Neural cell (in vitro differentiated cells): ENCODE measurements at regions not wholly inside any gene's neighbourhood (a gene's known extent, or its start where the extent isn't known, plus 50 kb on each side); places are given as distances from the start of the nearest gene placed in this dataset.

Source experiments
- H2AFZ ChIP-seq: fragments of 200-600, 300-800 bp; sonication (generic), shearing (Covaris generic); 2 replicates; pipeline ENCODE4 v1.6.0; 2014; ENCODE audit warnings: low read depth, mild to moderate bottlenecking, antibody characterized with exemption, low read length, moderate library complexity
- H3F3A ChIP-seq: fragments of 200-600 bp; shearing (Covaris generic); 2 replicates; pipeline ENCODE4 v1.6.1; 2016; ENCODE audit warnings: mild to moderate bottlenecking, moderate library complexity, mixed read lengths, antibody characterized with exemption, low read length; ENCODE audit not compliant: insufficient read depth, poor library complexity, severe bottlenecking
- H3K27ac ChIP-seq: fragments of 200-600, 300-800 bp; sonication (generic), shearing (Covaris generic); 2 replicates; pipeline ENCODE4 v1.5.1; 2014; ENCODE audit warnings: mild to moderate bottlenecking, low read length, moderate library complexity
- H3K27me3 ChIP-seq: fragments of 300-800, 200-600 bp; sonication (generic), shearing (Covaris generic); 2 replicates; pipeline ENCODE4 v1.6.0; 2014; ENCODE audit warnings: mild to moderate bottlenecking, low read depth, low read length, moderate library complexity; ENCODE audit not compliant: insufficient read depth
- H3K36me3 ChIP-seq: fragments of 300-800, 200-600 bp; sonication (generic), shearing (Covaris generic); 2 replicates; pipeline ENCODE4 v1.5.1; 2014; ENCODE audit warnings: mild to moderate bottlenecking, antibody characterized with exemption, low read length, moderate library complexity; ENCODE audit not compliant: insufficient read depth
- H3K4me2 ChIP-seq: fragments of 300-800, 200-600 bp; sonication (generic), shearing (Covaris generic); 2 replicates; pipeline ENCODE4 v1.6.0; 2014; ENCODE audit warnings: mild to moderate bottlenecking, low read length
- H3K4me3 ChIP-seq: fragments of 300-800, 200-600 bp; sonication (generic), shearing (Covaris generic); 2 replicates; pipeline ENCODE4 v1.5.1; 2014; ENCODE audit warnings: mild to moderate bottlenecking, low read length, moderate library complexity
- H3K79me2 ChIP-seq: fragments of 200-600 bp; shearing (Covaris generic); replicated peaks from 2 replicates; pipeline ENCODE4 v1.6.0; 2014; ENCODE audit warnings: mild to moderate bottlenecking, low read length, moderate library complexity; ENCODE audit not compliant: insufficient read depth
- H3K9ac ChIP-seq: fragments of 300-800, 200-600 bp; sonication (generic), shearing (Covaris generic); 2 replicates; pipeline ENCODE4 v1.6.1; 2016; ENCODE audit warnings: mild to moderate bottlenecking, low read length, mixed read lengths
- H3K9me2 ChIP-seq: fragments of 200-600 bp; shearing (Covaris generic); 2 replicates; pipeline ENCODE4 v1.6.1; 2016; ENCODE audit warnings: mild to moderate bottlenecking, low read length, mixed read lengths; ENCODE audit not compliant: insufficient read depth
- H3K9me3 ChIP-seq: fragments of 200-600, 300-800 bp; sonication (generic), shearing (Covaris generic); 2 replicates; pipeline ENCODE4 v1.6.1; 2016; ENCODE audit warnings: mild to moderate bottlenecking, mixed run types, low read length, moderate library complexity, mixed read lengths
- H4K20me1 ChIP-seq: fragments of 200-600 bp; shearing (Covaris generic); 2 replicates; pipeline ENCODE4 v1.6.1; 2016; ENCODE audit warnings: mild to moderate bottlenecking, mixed run types; ENCODE audit not compliant: insufficient read depth
- CTCF ChIP-seq: fragments of 450-650 bp; IDR thresholded peaks from 2 replicates; pipeline ENCODE4 v1.5.1; 2014; ENCODE audit warnings: antibody characterized with exemption, mild to moderate bottlenecking, moderate library complexity; ENCODE audit not compliant: poor library complexity, severe bottlenecking
- EP300 ChIP-seq: fragments of 450-650 bp; conservative IDR thresholded peaks from 2 replicates; pipeline ENCODE4 v1.6.1; 2014; ENCODE audit warnings: antibody characterized with exemption, mild to moderate bottlenecking, moderate library complexity; ENCODE audit not compliant: poor library complexity, severe bottlenecking
- EZH2 ChIP-seq: fragments of 200-600, 300-800 bp; shearing (Covaris generic), sonication (generic); IDR thresholded peaks from 2 replicates; pipeline ENCODE4 v1.6.1; 2014; ENCODE audit warnings: antibody characterized with exemption, low read length, borderline replicate concordance, mild to moderate bottlenecking; ENCODE audit not compliant: insufficient read depth, poor library complexity, severe bottlenecking
- MXI1 ChIP-seq: fragments of 450-650 bp; conservative IDR thresholded peaks from 2 replicates; pipeline ENCODE4 v1.6.1; 2014; ENCODE audit warnings: antibody characterized with exemption, mild to moderate bottlenecking; ENCODE audit not compliant: poor library complexity, severe bottlenecking
- POLR2AphosphoS5 ChIP-seq: IDR thresholded peaks from 2 replicates; pipeline ENCODE4 v1.6.1; 2012
- RAD21 ChIP-seq: fragments of 450-650 bp; conservative IDR thresholded peaks from 2 replicates; pipeline ENCODE4 v1.6.1; 2014; ENCODE audit warnings: antibody characterized with exemption, mild to moderate bottlenecking, moderate library complexity
- REST ChIP-seq: IDR thresholded peaks from 2 replicates; pipeline ENCODE4 v1.6.1; 2012; ENCODE audit warnings: borderline replicate concordance
- SMC3 ChIP-seq: fragments of 450-650 bp; conservative IDR thresholded peaks from 2 replicates; pipeline ENCODE4 v1.6.1; 2014; ENCODE audit warnings: antibody characterized with exemption, mild to moderate bottlenecking, moderate library complexity; ENCODE audit not compliant: poor library complexity
- TAF1 ChIP-seq: IDR thresholded peaks from 2 replicates; pipeline ENCODE4 v1.6.1; 2012; ENCODE audit warnings: low read depth

GRCh38 chr18:61153571-61153970 is 179.7 kb upstream of the CDH20 start:
- TF ChIP-seq REST: no peak
- no peak for TF ChIP-seq SMC3
- no peak for TF ChIP-seq EP300
- TF ChIP-seq TAF1: no peak
- no peak for TF ChIP-seq MXI1
- no peak for TF ChIP-seq EZH2
- TF ChIP-seq POLR2AphosphoS5: no peak
- TF ChIP-seq RAD21: no peak
- no peak for TF ChIP-seq CTCF
- no peaks in the 10 kb centered on the region for H3F3A ChIP-seq

GRCh38 chr18:61154866-61155265 is 178.4 kb upstream of the CDH20 start:
- no peak overlapping the region for H2AFZ ChIP-seq
- H3K27me3 ChIP-seq: no peaks in the 10 kb centered on the region
- no peak overlapping the region for H3K9ac ChIP-seq
- no peaks in the 10 kb centered on the region for H3K9me2 ChIP-seq
- no peaks in the 10 kb centered on the region for H3K36me3 ChIP-seq
- H3K4me3 ChIP-seq: no peak overlapping the region
- no peaks in the 10 kb centered on the region for H4K20me1 ChIP-seq
- no peaks in the 10 kb centered on the region for H3F3A ChIP-seq
- TF ChIP-seq POLR2AphosphoS5 (no peak), EP300 (no peak), REST (no peak), TAF1 (no peak), RAD21 (no peak), MXI1 (no peak), EZH2 (no peak), CTCF (no peak), SMC3 (no peak)
- H3K79me2 ChIP-seq: no peaks in the 10 kb centered on the region
- no peak overlapping the region for H3K27ac ChIP-seq
- H3K4me2 ChIP-seq: no peak overlapping the region
- no peaks in the 10 kb centered on the region for H3K9me3 ChIP-seq

More at GRCh38 chr18:61153571-61153970, 179.7 kb upstream of the CDH20 start:
- no peaks in the 10 kb centered on the region for H3K36me3 ChIP-seq
- H3K4me2 ChIP-seq: no peak overlapping the region
- H3K9me3 ChIP-seq: no peaks in the 10 kb centered on the region
- H3K79me2 ChIP-seq: no peaks in the 10 kb centered on the region
- no peak overlapping the region for H2AFZ ChIP-seq
- no peak overlapping the region for H3K9ac ChIP-seq
- no peak overlapping the region for H3K27ac ChIP-seq
- no peaks in the 10 kb centered on the region for H3K27me3 ChIP-seq
- H3K4me3 ChIP-seq: no peak overlapping the region
- no peaks in the 10 kb centered on the region for H4K20me1 ChIP-seq
- no peaks in the 10 kb centered on the region for H3K9me2 ChIP-seq
